ENCODE measurements at regions not wholly inside any gene's neighbourhood (a gene's known extent, or its start where the extent isn't known, plus 50 kb on each side); places are given as distances from the start of the nearest gene placed in this dataset.
"Not testable (repeated sequence)": the region's sequence is repeated elsewhere in the genome, so short reads cannot be mapped to it uniquely, and the experiment has no call there.

DNA sequence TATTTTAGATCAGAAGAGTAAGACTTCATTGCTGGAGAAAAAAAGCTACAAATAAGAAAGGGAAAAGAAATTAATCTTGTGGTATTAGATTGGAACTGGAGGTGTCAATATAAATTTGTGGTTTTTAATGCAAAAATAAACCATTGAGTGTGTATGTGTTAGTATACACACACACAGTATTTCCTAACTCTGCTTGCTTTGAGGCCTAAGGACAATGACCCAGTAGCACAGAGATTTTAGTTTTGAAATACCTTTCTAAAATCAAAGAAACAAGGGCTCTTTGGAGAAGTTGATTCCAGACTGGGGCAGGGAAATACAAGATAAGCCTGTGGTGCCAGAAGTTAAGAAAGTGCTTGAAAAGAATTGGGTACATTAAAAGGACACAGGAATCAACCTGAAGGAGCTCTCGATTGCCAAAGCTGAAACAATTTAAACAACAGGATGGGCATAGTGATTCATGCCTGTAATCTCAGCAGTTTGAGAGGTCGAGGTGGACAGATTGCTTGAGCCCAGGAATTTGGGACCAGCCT, 84.6 kb upstream of the DTNBP1 start:
- no peaks in the 10 kb centered on the region for H3K36me3 ChIP-seq (ENCODE audit: control insufficient read depth in 1 of 2, insufficient read depth in 2 of 2, low read length in 1 of 2)
- no peak overlapping the region for H3K4me3 ChIP-seq (ENCODE audit: low read length in 2 of 2)
- intact Hi-C loops (cut with DNase I): no loop called here
- DNase-seq: no peak
- no peaks in the 10 kb centered on the region for H3K4me1 ChIP-seq (ENCODE audit: control insufficient read depth in 1 of 2, insufficient read depth in 2 of 2, low read length in 2 of 2)
- WGBS, 2 donors: 84 to 89% methylated on average over 2 of the region's 2 CpGs
- no peaks in the 10 kb centered on the region for H3K27me3 ChIP-seq (ENCODE audit: control insufficient read depth in 1 of 2, insufficient read depth in 2 of 2, low read length in 1 of 2)
- H3K27ac ChIP-seq (ENCODE audit: low read depth in 1 of 2, low read length in 2 of 2): no peak overlapping the region
- ATAC-seq (ENCODE audit: low FRiP score): no peak
- no peaks in the 10 kb centered on the region for H3K9me3 ChIP-seq (ENCODE audit: control insufficient read depth, low read length)

DNA sequence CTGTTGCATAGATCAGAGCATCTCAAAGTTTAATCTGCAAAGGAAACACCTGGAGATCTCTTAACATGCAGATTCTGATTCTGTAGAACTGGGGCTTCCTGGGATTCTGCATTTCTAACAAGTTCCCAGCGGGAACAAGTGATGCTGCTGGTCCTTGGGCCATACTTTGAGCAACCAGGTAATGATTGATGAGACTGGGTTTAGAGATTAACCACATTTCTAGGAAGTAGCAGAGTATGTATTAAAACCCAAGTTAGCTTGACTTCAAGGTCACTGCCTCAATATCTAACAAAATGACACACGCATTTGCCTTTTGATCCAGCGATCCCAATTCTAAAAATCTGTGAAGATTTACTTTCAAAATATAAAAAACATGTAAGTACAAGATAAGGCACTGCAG, 83.0 kb upstream of the DTNBP1 start:
- H3K4me1 ChIP-seq (ENCODE audit: control insufficient read depth in 1 of 2, insufficient read depth in 2 of 2, low read length in 2 of 2): no peaks in the 10 kb centered on the region
- 83 to 94% methylated on average over 3 of the region's 3 CpGs for WGBS, 2 donors
- ATAC-seq (ENCODE audit: low FRiP score) (no peak), DNase-seq (no peak)
- no peaks in the 10 kb centered on the region for H3K36me3 ChIP-seq (ENCODE audit: control insufficient read depth in 1 of 2, insufficient read depth in 2 of 2, low read length in 1 of 2)
- intact Hi-C loops (cut with DNase I): no loop called here
- no peak overlapping the region for H3K27ac ChIP-seq (ENCODE audit: low read depth in 1 of 2, low read length in 2 of 2)
- no peaks in the 10 kb centered on the region for H3K27me3 ChIP-seq (ENCODE audit: control insufficient read depth in 1 of 2, insufficient read depth in 2 of 2, low read length in 1 of 2)
- no peak overlapping the region for H3K4me3 ChIP-seq (ENCODE audit: low read length in 2 of 2)
- H3K9me3 ChIP-seq (ENCODE audit: control insufficient read depth, low read length): no peaks in the 10 kb centered on the region

DNA sequence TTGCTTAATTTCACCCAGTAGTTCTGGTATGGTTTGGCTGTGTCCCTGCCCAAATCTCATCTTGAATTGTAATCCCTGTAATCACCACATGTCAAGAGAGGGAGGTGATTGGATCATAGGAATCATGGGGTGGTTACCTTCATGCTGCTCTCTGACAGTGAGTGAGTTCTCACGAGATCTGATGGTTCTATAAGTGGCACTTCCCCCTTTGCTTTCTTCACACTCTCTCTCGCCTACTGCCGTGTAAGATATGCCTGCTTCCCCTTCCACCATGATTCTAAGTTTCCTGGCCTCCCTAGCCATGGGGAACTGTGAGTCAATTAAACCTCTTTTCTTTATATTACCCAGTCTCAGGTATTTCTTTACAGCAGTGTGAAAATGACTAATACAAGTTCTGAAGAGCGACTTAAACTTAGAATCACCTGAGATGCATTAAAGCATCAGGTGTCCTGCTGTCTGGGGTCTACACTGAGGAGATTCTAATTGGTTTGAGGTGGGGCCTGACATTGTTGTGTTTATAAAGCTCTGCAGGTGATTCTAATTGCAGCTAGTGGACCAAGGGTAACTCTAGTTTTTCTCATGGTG, 82.1 kb upstream of the DTNBP1 start:
- H3K27me3 ChIP-seq (ENCODE audit: control insufficient read depth in 1 of 2, insufficient read depth in 2 of 2, low read length in 1 of 2): no peaks in the 10 kb centered on the region
- H3K9me3 ChIP-seq (ENCODE audit: control insufficient read depth, low read length): no peaks in the 10 kb centered on the region
- 86 to 90% methylated on average over 4 of the region's 4 CpGs for WGBS, 2 donors
- no peaks in the 10 kb centered on the region for H3K36me3 ChIP-seq (ENCODE audit: control insufficient read depth in 1 of 2, insufficient read depth in 2 of 2, low read length in 1 of 2)
- DNase-seq (no peak), ATAC-seq (ENCODE audit: low FRiP score) (no peak)
- no peak overlapping the region for H3K27ac ChIP-seq (ENCODE audit: low read depth in 1 of 2, low read length in 2 of 2)
- no peak overlapping the region for H3K4me3 ChIP-seq (ENCODE audit: low read length in 2 of 2)
- intact Hi-C loops (cut with DNase I): no loop called here
- H3K4me1 ChIP-seq (ENCODE audit: control insufficient read depth in 1 of 2, insufficient read depth in 2 of 2, low read length in 2 of 2): no peaks in the 10 kb centered on the region

DNA sequence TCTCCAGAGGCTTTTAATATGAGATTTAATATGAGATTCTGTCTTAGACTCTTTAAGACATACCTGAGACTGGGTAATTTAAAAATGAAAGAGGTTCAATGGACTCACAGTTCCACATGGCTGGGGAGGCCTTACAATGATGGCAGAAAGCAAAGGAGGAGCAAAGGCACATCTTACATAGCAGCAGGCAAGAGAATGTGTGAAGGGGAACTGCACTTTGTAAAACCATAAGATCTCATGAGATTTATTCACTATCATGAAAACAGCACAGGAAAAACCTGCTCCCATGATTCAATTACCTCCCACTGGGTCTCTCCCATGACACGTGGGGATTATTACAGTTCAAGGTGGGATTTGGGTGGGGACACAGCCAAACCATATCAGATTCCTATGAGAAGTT, 79.2 kb upstream of the DTNBP1 start:
- H3K36me3 ChIP-seq (ENCODE audit: control insufficient read depth in 1 of 2, insufficient read depth in 2 of 2, low read length in 1 of 2); DNase-seq; H3K27ac ChIP-seq (ENCODE audit: low read depth in 1 of 2, low read length in 2 of 2); H3K4me3 ChIP-seq (ENCODE audit: low read length in 2 of 2); ATAC-seq (ENCODE audit: low FRiP score); intact Hi-C loops (cut with DNase I); H3K4me1 ChIP-seq (ENCODE audit: control insufficient read depth in 1 of 2, insufficient read depth in 2 of 2, low read length in 2 of 2); H3K27me3 ChIP-seq (ENCODE audit: control insufficient read depth in 1 of 2, insufficient read depth in 2 of 2, low read length in 1 of 2); H3K9me3 ChIP-seq (ENCODE audit: control insufficient read depth, low read length): not testable (repeated sequence)
- 75 to 89% methylated on average over 1 of the region's 1 CpG for WGBS, 2 donors

DNA sequence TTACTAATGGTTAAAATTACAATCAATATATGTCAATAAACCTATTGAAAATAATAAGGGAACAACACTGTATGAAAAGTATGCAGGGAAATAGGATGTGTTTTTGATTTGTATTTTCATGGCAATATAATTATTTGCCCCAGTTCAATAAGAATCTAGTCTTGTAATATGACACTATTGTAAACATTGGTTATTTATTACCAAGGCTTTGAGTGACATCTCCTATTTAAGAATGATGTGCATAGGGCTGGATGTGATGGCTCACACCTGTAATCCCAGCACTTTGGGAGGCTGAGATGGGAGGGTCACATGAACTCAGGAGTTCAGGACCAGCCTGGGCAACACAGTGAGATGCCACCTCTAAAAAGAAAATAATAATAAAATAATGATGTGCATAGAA, 78.6 kb upstream of the DTNBP1 start:
- Histone ChIP-seq H3K9me3 (ENCODE audit: control insufficient read depth, low read length) (no peaks in the 10 kb centered on the region), H3K36me3 (ENCODE audit: control insufficient read depth in 1 of 2, insufficient read depth in 2 of 2, low read length in 1 of 2) (no peaks in the 10 kb centered on the region), H3K4me3 (ENCODE audit: low read length in 2 of 2) (no peak overlapping the region), H3K27ac (ENCODE audit: low read depth in 1 of 2, low read length in 2 of 2) (no peak overlapping the region), H3K27me3 (ENCODE audit: control insufficient read depth in 1 of 2, insufficient read depth in 2 of 2, low read length in 1 of 2) (no peaks in the 10 kb centered on the region), H3K4me1 (ENCODE audit: control insufficient read depth in 1 of 2, insufficient read depth in 2 of 2, low read length in 2 of 2) (peaks cover 0 to 2% of the 10 kb centered on the region in 2 donors)
- intact Hi-C loops (cut with DNase I): no loop called here
- DNase-seq (no peak), ATAC-seq (ENCODE audit: low FRiP score) (no peak)

DNA sequence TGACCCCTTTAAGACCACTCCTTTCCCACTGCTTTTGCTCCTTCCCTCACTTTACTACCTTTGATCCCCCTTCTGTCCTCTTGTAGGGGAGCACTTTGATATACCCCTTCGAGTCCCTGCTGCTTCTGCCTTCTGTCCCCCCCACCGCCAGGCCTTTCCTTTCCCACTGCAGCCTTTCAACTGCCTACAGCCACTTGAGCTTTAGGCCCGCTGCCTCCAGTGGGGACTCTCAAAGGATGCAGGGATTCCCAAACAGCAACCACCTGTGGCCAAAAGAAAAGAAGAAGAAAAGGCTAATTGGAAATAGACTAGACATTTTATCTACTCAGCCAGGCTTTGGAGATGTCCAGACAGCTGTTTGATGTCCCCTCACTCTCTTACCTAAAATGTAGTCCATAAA, 77.0 kb upstream of the DTNBP1 start:
- DNase-seq (no peak), ATAC-seq (ENCODE audit: low FRiP score) (no peak)
- intact Hi-C loops (cut with DNase I): no loop called here
- H3K9me3 ChIP-seq (ENCODE audit: control insufficient read depth, low read length): no peaks in the 10 kb centered on the region
- H3K4me1 ChIP-seq (ENCODE audit: control insufficient read depth in 1 of 2, insufficient read depth in 2 of 2, low read length in 2 of 2): peaks cover 0 to 2% of the 10 kb centered on the region in 2 donors
- no peaks in the 10 kb centered on the region for H3K27me3 ChIP-seq (ENCODE audit: control insufficient read depth in 1 of 2, insufficient read depth in 2 of 2, low read length in 1 of 2)
- 79 to 86% methylated on average over 3 of the region's 3 CpGs for WGBS, 2 donors
- H3K27ac ChIP-seq (ENCODE audit: low read depth in 1 of 2, low read length in 2 of 2): no peak overlapping the region
- no peak overlapping the region for H3K4me3 ChIP-seq (ENCODE audit: low read length in 2 of 2)
- H3K36me3 ChIP-seq (ENCODE audit: control insufficient read depth in 1 of 2, insufficient read depth in 2 of 2, low read length in 1 of 2): no peaks in the 10 kb centered on the region

DNA sequence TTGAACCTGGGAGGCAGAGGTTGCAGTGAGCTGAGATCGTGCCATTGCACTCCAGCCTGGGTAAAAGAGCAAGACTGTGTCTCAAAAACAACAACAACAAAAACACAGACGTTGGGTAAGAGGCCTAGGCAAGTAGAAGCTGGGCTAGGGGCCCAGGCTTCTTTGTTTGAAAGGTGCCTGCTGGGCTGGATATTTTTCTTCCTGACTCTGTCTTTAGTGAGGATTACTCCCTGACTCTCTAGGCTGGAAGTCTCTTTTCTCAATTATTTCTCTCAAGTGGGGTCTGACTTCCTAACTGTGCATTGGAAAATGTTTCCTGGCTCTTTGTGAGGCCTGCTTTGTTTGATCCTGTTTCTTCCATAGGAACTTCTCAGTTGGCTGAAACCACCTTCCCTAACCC, 76.5 kb upstream of the DTNBP1 start:
- H3K4me3 ChIP-seq (ENCODE audit: low read length in 2 of 2): no peak overlapping the region
- peaks cover 0 to 2% of the 10 kb centered on the region in 2 donors for H3K4me1 ChIP-seq (ENCODE audit: control insufficient read depth in 1 of 2, insufficient read depth in 2 of 2, low read length in 2 of 2)
- H3K36me3 ChIP-seq (ENCODE audit: control insufficient read depth in 1 of 2, insufficient read depth in 2 of 2, low read length in 1 of 2): no peaks in the 10 kb centered on the region
- H3K27ac ChIP-seq (ENCODE audit: low read depth in 1 of 2, low read length in 2 of 2): no peak overlapping the region
- ATAC-seq (ENCODE audit: low FRiP score) (no peak), DNase-seq (no peak)
- H3K9me3 ChIP-seq (ENCODE audit: control insufficient read depth, low read length): no peaks in the 10 kb centered on the region
- WGBS, 2 donors: 49 to 59% methylated on average over 2 of the region's 2 CpGs
- intact Hi-C loops (cut with DNase I): no loop called here
- H3K27me3 ChIP-seq (ENCODE audit: control insufficient read depth in 1 of 2, insufficient read depth in 2 of 2, low read length in 1 of 2): no peaks in the 10 kb centered on the region

DNA sequence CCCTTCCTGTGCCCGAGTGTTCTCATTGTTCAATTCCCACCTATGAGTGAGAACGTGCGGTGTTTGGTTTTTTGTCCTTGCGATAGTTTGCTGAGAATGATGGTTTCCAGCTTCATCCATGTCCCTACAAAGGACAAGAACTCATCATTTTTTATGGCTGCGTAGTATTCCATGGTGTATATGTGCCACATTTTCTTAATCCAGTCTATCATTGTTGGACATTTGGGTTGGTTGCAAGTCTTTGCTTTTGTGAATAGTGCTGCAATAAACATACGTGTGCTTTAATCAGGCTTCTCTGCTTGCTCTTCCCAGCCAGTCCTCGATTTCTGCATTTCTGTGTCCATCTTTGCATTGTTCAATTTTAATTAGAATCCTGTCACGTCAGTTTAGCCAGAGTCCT, 75.4 kb upstream of the DTNBP1 start:
- DNase-seq; H3K4me3 ChIP-seq (ENCODE audit: low read length in 2 of 2); H3K4me1 ChIP-seq (ENCODE audit: control insufficient read depth in 1 of 2, insufficient read depth in 2 of 2, low read length in 2 of 2); H3K27ac ChIP-seq (ENCODE audit: low read depth in 1 of 2, low read length in 2 of 2); H3K27me3 ChIP-seq (ENCODE audit: control insufficient read depth in 1 of 2, insufficient read depth in 2 of 2, low read length in 1 of 2); H3K36me3 ChIP-seq (ENCODE audit: control insufficient read depth in 1 of 2, insufficient read depth in 2 of 2, low read length in 1 of 2); ATAC-seq (ENCODE audit: low FRiP score); intact Hi-C loops (cut with DNase I); H3K9me3 ChIP-seq (ENCODE audit: control insufficient read depth, low read length): not testable (repeated sequence)
- WGBS, 2 donors: 88 to 90% methylated on average over 5 to 8 of the region's 8 CpGs

DNA sequence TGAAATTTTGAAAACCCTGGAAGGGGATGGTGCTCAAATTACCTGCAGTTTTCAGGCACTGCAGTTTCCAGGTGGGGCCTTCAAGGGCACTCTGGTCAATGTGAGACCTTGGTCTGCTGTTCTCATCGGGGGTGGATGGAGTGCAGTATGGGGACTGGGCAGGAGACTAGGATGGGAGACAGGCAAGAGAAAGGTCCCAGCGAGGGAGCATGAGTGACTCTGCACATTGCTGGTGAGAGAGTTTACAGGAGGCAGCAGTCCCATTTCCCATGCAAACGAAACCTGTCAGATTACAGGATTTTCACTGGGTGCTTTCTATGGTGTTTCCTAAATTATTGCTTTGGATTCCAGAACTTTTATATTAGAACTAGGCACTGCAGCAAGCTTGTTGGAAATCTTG, 73.5 kb upstream of the DTNBP1 start:
- Histone ChIP-seq H3K4me3 (ENCODE audit: low read length in 2 of 2) (no peak overlapping the region), H3K36me3 (ENCODE audit: control insufficient read depth in 1 of 2, insufficient read depth in 2 of 2, low read length in 1 of 2) (no peaks in the 10 kb centered on the region), H3K27me3 (ENCODE audit: control insufficient read depth in 1 of 2, insufficient read depth in 2 of 2, low read length in 1 of 2) (no peaks in the 10 kb centered on the region), H3K9me3 (ENCODE audit: control insufficient read depth, low read length) (no peaks in the 10 kb centered on the region), H3K4me1 (ENCODE audit: control insufficient read depth in 1 of 2, insufficient read depth in 2 of 2, low read length in 2 of 2) (peaks cover 0 to 2% of the 10 kb centered on the region in 2 donors), H3K27ac (ENCODE audit: low read depth in 1 of 2, low read length in 2 of 2) (no peak overlapping the region)
- intact Hi-C loops (cut with DNase I): no loop called here
- ATAC-seq (ENCODE audit: low FRiP score) (no peak), DNase-seq (no peak)
- WGBS, 2 donors: 83 to 84% methylated on average over 3 of the region's 3 CpGs
